HG02610 (cell line): ENCODE measurements at regions not wholly inside any gene's neighbourhood (a gene's known extent, or its start where the extent isn't known, plus 50 kb on each side); places are given as distances from the start of the nearest gene placed in this dataset.

Source experiments
- ATAC-seq: cut with Tn5 transposase; IDR thresholded peaks from one replicate; pipeline ENCODE4 v1.9.1; 2021; ENCODE audit warnings: mild to moderate bottlenecking, moderate library complexity; ENCODE audit not compliant: unreplicated experiment

GRCh38 chr18:27652480-27653121 lies 467.5 kb upstream of the CHST9 start:
- ATAC-seq = peak; percentile 90

- no peak for ATAC-seq
Measured at GRCh38 chr18:27649621-27650020, 464.5 kb upstream of the CHST9 start.

GRCh38 chr18:27645929-27646328 lies 460.8 kb upstream of the CHST9 start:
- ATAC-seq = no peak

GRCh38 chr18:27636576-27637085 lies 451.5 kb upstream of the CHST9 start:
- ATAC-seq = no peak

GRCh38 chr18:27632706-27633105 lies 447.6 kb upstream of the CHST9 start:
- no peak for ATAC-seq

- ATAC-seq = no peak
Measured at GRCh38 chr18:27627927-27628326, 442.8 kb upstream of the CHST9 start.

- no peak for ATAC-seq
Measured at GRCh38 chr18:27621236-27621890, 436.3 kb upstream of the CHST9 start.

- ATAC-seq = no peak
Measured at GRCh38 chr18:27619906-27620305, 434.8 kb upstream of the CHST9 start.

- ATAC-seq = no peak
Measured at GRCh38 chr18:27619090-27619772, 434.1 kb upstream of the CHST9 start.

- no peak for ATAC-seq
Measured at GRCh38 chr18:27616324-27616723, 431.2 kb upstream of the CHST9 start.

- ATAC-seq = no peak
Measured at GRCh38 chr18:27614951-27615844, 430.1 kb upstream of the CHST9 start.

GRCh38 chr18:27609221-27609620 lies 424.1 kb upstream of the CHST9 start:
- no peak for ATAC-seq

GRCh38 chr18:27608742-27609141 lies 423.6 kb upstream of the CHST9 start:
- no peak for ATAC-seq

GRCh38 chr18:27608174-27608573 lies 423.1 kb upstream of the CHST9 start:
- ATAC-seq = no peak

GRCh38 chr18:27606741-27607140 lies 421.6 kb upstream of the CHST9 start:
- no peak for ATAC-seq

- ATAC-seq = peak; percentile 77
Measured at GRCh38 chr18:27605107-27605834, 420.2 kb upstream of the CHST9 start.

- ATAC-seq = no peak
Measured at GRCh38 chr18:27604583-27604982, 419.5 kb upstream of the CHST9 start.

GRCh38 chr18:27602092-27602491 lies 417.0 kb upstream of the CHST9 start:
- ATAC-seq = no peak

- ATAC-seq = peak; percentile 75
Measured at GRCh38 chr18:27600245-27600644, 415.1 kb upstream of the CHST9 start.

- peak; percentile 66 for ATAC-seq
Measured at GRCh38 chr18:27599202-27599829, 414.2 kb upstream of the CHST9 start.
